CD4-positive, alpha-beta T cell treated with Interleukin-10 for 1 hour (primary cell): ENCODE measurements at regions not wholly inside any gene's neighbourhood (a gene's known extent, or its start where the extent isn't known, plus 50 kb on each side); places are given as distances from the start of the nearest gene placed in this dataset.
"Not testable (repeated sequence)": the region's sequence is repeated elsewhere in the genome, so short reads cannot be mapped to it uniquely, and the experiment has no call there.

ENCODE experiments used
- DNase-seq: peaks from one replicate; pipeline ENCODE4 v3.0.0-alpha.2; 2020

- DNase-seq = no peak
Measured at GRCh38 chr2:64795024-64795592, 141.4 kb upstream of the SERTAD2 start.

DNA sequence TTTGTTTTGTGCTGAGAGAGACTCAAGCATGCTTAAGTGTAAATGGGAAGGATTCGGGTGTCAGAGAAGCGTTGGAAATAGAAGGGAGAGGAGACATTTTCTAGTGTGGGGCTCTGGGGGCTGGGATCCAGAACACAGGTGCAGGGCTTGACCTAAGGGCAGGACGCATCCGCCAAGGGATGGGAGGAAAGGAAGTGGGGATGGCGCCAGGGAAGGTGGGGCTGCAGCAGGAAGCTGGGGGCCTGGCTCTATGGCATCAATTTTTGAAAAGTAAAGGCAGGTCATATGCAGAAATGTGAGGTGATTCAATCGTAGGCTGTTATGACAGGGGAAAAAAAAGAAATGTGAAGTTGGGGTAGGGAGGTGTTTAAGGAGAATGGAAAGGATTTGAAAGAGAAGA lies 143.2 kb upstream of the SERTAD2 start:
- no peak for DNase-seq

GRCh38 chr2:64797881-64798575 lies 144.3 kb upstream of the SERTAD2 start:
- no peak for DNase-seq

GRCh38 chr2:64799592-64800252 lies 146.0 kb upstream of the SERTAD2 start:
- no peak for DNase-seq

- no peak for DNase-seq
Measured at GRCh38 chr2:64803776-64804175, 150.1 kb upstream of the SERTAD2 start.

DNA sequence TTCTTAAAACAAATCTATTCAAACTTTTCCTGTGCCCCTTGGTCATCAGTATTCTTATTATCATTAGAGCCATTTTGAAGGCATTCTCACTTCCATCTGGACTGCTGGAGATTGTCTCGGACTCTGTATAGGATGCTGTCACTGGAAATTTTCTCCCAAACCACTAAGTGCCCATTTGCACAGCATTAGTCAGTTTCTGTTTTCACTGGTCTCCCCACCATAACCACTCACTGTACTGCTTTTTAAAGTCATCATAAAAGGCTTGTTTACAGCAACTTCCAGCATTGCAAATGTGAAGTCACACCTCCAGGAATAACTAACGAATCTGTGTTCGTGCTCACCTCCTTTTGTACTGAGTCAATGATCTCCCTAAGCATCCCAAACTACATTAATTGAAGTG lies 150.9 kb upstream of the SERTAD2 start:
- no peak for DNase-seq

DNA sequence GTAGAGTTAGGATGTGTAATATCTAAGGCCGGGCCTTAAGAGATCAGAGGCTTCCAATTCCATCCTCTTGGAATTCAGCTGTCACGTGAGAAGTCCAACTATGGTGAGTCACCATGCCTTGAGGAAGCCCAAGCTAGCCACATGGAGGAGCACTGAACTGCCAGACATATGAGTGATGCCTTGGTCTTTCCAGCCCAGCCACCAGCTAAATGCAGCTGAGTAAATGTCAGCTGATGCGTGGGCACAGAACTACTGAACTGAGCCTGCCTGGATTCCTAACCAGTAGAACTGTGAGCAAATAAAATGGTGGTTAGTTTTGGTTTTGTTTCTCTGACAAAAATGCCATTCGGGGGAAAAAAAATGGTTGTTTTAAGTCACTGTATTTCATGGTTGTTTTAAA lies 153.7 kb upstream of the SERTAD2 start:
- no peak for DNase-seq

GRCh38 chr2:64808092-64808491 lies 154.4 kb upstream of the SERTAD2 start:
- DNase-seq = no peak

GRCh38 chr2:64808754-64809153 lies 155.0 kb upstream of the SERTAD2 start:
- DNase-seq = no peak

DNA sequence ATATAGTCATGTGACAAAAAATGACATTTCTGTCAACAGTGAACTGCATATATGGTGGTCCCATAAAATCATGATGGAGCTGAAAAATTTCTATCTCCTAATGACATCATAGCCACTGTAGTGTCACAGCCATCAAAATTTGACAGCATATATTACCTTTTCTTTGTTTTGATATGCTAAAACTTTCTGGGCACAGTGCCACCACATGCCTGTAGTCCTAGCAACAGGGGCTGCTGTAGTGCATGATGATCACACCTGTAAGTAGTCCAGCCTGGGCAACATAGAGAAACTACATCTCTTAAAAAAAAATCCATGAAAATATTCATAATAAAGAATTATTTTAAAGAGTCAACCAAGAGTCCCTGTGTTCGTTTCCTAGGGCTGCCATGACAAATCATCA lies 155.5 kb upstream of the SERTAD2 start:
- no peak for DNase-seq

- DNase-seq = no peak
Measured at GRCh38 chr2:64812285-64812684, 158.6 kb upstream of the SERTAD2 start.

- DNase-seq = no peak
Measured at GRCh38 chr2:64814007-64814406, 160.3 kb upstream of the SERTAD2 start.

- not testable (repeated sequence) for DNase-seq
Measured at GRCh38 chr2:64816526-64816925, 162.8 kb upstream of the SERTAD2 start.

- no peak for DNase-seq
Measured at GRCh38 chr2:64817453-64817852, 163.7 kb upstream of the SERTAD2 start.

- no peak for DNase-seq
Measured at GRCh38 chr2:64818664-64819060, 164.9 kb upstream of the SERTAD2 start.

DNA sequence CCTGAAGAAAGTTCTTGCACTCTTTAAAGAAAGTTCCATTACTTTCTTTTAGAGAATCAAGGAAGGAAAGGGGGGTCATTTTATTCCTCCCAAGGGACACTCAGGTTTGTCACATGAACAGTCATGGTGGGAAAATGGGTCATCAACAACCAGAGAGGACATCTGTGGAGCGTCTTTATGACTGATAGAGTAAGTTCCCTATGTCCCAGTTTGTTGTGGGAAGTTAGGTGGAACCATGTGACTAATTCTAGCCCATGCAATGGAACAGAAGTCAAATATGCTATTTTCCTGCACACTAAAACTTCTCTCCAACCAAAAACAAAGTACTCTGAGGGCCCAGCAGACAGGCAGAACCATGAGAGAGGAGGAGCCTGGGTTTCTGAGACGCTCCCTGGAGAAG lies 165.6 kb upstream of the SERTAD2 start:
- DNase-seq = no peak

DNA sequence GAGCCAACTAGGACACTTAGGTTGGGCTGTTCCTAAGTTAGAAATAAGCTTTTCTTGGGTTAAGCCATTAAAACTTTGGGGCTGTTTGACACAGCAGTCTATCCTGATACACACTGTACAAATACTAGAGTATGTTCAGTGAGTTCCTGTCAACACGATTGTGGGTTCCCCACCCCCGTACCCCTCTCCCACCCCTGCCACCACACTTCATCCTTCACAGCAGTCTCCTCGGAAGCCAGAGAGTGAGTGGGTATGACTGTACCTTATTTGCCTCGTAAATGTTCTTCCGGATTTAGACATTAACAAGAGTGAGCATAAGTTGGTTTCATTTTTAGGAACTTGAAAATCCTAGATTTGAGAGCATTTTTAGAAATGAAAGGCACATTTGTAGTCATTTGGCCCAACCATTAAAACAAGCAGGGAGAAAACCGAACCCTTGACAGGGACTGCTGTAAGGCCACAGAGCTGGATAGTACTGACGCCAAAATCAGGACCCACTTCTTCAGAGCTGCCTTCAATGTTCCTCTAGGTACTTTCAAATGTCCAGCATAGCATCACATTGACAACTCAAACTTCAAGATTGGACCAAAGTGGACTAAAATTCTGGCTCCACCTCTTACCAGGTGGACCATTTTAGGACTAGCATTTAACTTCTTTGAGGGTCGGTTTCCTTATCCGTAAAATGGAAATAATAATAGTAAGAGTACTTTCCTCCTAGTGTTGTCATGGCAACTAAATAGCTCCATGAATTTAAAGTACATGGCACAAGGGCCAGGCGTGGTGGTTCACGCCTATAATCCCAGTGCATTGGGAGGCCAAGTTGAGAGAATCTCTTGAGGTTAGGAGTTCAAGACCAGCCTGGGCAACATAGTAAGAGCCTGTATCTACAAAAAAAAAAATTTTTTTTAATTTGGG lies 166.3 kb upstream of the SERTAD2 start:
- peak; percentile 60 for DNase-seq

DNA sequence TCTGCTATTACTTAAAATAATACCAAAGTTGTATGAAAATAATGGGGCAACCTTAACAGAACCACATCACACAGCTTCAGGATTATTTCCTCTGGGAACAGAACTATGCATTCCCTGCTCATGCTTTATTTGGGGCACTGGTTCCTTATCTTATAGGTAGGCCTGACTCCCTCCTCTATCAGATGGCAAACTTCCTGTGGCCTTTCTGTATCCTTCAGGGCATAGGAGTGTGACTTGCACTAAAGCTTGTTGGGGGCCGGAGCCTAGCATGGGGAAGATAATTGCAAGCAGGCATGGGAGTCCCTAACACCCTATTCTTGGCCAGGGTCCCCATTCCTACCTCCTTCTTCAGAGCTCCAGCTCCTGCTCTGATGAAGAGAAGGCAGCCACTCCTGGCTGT lies 167.2 kb upstream of the SERTAD2 start:
- no peak for DNase-seq

DNA sequence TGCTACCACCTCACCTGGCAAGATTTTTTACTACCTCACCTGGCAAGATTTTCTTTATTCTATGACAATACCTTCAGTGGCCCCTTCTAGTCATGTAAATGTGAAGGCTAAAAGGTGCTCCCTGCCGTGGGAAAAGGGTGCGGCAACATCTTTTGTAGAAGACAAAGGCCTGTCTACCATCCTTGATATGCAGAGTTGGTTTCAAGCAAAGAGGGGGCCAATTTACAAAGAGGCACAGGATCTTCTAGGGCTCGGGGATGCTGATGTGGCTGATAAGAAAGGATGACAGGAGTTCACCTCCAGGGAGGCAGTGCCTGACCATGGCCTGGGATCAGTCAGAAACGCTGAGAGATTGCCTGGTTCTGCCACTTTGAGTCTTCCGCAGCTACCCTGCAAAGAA lies 165.4 kb upstream of the SLC1A4 start:
- no peak for DNase-seq

- DNase-seq = no peak
Measured at GRCh38 chr2:64825831-64826491, 163.2 kb upstream of the SLC1A4 start.

GRCh38 chr2:64826703-64827102 lies 162.5 kb upstream of the SLC1A4 start:
- DNase-seq = no peak

- no peak for DNase-seq
Measured at GRCh38 chr2:64828261-64828660, 160.9 kb upstream of the SLC1A4 start.

GRCh38 chr2:64829525-64829924 lies 159.7 kb upstream of the SLC1A4 start:
- DNase-seq = no peak
